ENCODE measurements at regions not wholly inside any gene's neighbourhood (a gene's known extent, or its start where the extent isn't known, plus 50 kb on each side); places are given as distances from the start of the nearest gene placed in this dataset.
"Not testable (repeated sequence)": the region's sequence is repeated elsewhere in the genome, so short reads cannot be mapped to it uniquely, and the experiment has no call there.

DNA sequence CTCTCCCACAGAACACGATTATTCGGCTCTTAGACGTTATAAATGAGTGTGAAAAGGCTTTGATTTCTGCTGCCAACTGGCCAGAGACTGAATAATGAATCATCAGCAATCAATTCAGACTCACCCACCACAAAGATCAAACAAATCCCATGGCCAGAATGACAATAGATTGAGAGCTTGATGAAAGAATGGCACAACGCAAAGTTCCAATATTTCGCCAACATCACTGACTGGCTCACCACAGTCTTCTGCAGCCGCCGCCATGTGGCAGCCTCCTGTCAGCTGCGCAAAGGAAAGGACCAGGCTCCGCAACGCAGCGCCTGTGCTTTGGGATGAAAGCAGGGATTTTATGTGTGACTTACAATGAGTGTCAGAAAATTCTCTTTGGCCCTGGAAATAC lies 104.4 kb upstream of the SOX11 start:
- DNase-seq = no peak

DNA sequence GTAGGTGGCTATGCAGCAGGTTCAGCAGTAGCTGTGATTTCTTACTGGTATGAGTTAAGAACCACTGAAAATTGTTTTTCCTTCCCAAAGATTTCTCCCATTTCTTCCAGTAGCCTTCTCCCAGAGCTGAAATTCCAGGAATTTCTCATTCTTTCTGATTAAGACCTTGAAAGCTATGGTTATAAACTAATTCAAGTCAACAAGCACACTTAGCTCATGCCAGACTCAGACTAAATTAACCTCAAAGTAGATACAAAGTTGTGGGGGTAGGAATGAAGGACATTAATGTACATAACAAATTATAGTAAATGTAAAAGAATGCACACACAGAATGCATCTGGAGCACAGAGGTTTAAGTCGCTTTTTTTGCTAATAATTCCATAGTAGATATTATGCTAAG lies 103.6 kb upstream of the SOX11 start:
- DNase-seq = no peak

DNA sequence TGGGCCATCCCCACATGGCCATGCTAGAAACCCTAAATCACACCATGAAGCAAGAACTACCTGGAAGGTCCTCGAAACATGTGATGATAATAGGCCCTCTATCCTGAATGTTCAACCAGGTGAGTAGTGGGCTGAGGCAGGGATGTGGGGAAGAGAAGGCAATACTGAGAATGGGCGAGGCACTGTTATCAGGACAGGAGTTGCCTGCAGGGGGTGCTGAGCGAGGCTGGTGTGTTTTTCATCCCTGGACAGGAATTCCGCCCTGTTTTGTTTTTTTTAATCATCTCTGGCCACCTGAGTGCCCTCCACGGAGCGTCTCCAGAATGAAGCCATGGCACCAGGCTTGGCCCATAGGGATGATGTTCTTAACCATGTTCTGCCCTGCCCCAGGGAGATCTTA lies 103.0 kb upstream of the SOX11 start:
- DNase-seq = no peak

DNA sequence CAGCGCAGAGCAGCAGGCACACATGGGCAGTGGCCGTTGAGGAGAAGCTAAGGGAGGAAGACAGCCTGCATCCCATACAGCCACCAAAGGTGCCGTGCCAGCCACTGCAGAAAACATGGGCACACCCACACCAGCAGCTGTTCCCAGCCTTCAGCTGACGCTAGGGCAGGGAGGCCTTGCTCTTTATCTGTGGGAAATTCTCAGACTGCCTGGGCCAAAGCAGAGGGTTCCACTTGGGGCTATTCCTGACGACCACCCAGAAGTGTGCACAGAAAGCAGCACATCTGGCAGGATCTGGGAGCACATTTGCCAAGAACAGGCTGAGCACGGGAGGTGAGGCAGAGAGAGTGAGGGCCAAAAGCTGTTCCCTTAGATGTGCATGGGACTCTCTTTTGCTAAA lies 101.3 kb upstream of the SOX11 start:
- no peak for DNase-seq

DNA sequence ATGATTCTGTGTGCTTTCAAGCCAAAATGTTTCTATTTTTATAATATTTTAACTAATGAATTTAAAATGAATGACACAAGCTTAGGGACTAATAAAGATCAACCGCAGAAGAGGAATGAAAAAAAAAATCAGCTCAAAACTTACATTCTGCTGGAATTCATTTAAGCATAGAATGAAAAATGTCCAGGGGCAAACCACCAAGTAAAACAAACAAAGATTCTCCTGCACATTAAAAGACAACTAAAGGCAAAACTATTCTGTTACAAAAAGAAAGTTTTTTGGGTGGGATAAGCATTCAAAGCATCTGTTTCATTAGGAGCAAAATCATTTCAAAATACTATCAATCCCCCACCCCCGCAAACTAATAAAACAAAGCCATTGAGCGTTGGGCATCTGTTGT lies 99.3 kb upstream of the SOX11 start:
- DNase-seq = no peak

DNA sequence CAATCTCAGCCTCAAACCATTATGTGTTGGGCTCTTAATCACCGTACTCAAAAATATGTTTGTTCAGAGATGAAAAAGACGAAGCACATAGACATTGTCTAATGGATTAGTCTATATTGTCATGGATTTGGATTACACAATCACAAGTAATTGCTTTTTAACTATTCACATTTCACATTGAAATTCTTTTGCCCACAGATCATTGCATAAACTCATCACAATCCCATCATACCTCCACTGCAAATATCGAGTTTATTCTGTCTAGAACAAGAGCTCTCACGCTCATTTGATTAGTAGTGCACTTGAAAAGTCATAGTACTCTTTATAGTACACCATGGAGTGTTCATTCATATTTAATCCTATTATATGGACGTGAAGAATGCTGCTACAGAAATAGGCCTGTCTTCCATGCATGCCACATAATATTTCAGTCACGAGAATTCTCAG lies 97.9 kb upstream of the SOX11 start:
- DNase-seq = no peak

DNA sequence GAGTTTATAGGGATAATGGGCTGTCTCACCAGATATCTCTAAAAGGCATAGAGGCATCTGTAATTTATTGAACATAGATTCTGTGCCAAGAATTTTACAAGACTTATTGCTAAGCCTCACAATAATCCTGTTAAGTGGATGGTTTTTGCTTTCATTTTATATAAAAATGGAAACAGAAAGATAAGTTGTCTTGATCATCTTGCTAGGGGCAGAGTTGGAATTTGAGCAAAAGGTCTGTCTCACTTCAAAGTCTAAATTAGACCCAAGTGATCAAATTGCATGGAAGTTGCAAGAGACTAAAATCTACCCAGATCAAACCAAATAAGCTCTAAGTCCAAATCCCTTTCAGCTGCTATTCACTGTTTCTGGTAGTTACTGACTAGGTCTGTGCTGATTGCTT lies 95.3 kb upstream of the SOX11 start:
- no peak for DNase-seq

DNA sequence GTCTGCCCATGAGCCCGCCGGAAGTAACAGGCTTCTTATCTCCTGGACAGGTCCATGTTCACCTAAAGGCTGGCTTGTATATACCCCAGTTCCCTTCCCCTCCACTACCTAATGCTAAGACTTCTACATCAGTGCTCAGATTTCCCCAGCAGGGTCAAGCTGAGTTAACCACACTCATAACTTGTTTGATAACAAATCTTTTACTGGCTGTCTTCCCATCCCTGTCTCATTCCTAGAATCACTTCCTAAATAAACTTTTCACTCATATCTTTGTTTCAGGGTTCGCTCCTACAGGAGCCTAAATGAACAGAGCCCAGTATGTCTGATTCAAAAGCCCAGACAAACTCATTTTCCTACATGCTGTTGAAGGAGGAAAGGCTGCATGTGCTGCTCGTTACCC lies 94.0 kb upstream of the SOX11 start:
- no peak for DNase-seq

DNA sequence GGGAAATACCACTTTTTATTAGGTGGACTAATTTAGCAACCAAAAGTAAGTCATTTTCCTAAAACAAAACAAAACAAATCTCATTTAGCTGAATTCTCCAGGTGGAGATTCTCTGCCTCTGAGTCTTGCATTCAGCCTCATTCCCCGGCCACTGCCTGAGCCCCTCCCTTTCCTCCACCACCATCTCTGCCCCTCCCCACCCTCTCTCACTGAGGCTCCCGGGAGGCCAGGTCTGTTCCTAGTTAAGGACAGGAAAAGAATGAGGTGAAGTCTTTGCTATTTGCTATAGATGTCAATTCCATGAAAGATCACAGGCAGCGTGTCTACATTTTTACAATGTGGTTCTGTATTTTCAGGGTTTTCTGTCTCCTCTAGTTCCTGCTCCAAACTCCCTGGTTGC lies 83.0 kb upstream of the SOX11 start:
- no peak for DNase-seq

DNA sequence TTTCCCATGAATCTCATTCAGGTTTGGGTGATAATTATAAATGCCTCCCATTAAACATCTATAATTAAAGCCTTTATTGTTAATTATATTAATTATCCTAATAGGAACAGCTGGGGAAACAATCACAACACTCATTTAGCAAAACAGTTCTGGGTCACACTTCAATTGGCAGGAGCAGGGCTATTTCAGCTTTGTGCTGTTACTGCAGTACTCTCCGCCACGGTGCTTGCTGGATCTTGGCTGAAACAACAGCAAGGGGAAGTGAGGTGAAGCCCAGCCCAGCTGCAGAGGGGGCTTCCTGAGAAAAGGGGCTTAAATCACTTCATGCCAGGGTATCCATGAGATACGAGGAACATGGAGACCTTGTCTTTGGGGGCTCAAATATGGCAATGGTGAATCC lies 79.5 kb upstream of the SOX11 start:
- no peak for DNase-seq

DNA sequence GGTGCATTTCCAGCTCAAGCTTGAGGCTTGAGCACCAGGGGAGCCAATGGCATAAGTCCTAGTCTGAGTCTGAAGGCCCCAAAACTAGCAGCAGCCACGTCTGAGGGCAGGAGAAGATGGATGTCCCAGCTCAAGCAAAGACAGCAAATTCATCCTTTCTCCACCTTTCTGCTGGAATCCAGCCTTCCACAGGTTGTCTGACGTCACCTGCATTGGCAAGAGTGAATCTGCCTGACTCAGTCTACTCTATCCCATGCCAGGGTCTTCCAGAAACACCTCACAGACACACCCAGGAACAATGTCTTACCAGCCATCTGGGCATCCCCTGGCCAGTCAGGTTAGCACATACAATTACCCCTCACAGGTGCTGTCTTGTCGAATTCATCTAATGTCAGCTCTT lies 76.2 kb upstream of the SOX11 start:
- DNase-seq = no peak

DNA sequence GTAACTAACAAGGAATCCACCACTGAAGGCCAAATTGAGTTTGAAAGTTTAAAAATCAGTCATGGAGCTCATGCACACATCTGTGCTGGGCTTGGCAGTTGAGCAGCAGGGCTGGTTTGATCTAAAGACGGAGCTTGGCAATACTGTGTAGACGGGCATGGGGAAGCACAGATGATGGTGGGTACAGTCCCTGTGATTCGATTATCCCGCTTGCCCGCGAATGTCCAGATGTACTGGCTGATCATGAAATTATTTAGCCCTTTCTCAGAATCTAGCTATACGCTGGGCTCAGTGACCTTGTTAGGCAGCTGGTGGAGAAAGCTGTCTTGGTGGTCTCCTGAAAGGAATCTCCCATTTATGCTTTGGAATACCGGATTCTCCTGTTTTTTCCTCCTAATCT lies 74.8 kb upstream of the SOX11 start:
- no peak for DNase-seq

DNA sequence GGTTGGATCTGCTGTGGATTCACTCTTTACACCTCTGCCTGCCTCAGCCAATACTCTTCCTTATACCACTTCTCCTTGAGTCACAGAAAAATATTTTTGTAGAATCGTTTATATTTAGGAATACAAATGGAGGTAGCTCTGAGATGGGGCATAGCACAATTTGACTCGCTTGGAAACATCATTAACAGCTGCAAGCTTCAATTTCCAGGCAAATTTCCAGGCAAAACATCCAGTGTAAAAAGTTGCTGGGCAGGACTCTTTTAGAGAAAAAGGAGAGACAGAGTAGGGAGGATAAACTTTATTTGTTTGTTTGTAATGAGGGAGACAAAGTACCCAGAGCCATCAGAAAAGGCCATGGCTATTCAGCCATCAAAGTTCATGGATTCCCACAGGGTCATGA lies 74.4 kb upstream of the SOX11 start:
- no peak for DNase-seq

DNA sequence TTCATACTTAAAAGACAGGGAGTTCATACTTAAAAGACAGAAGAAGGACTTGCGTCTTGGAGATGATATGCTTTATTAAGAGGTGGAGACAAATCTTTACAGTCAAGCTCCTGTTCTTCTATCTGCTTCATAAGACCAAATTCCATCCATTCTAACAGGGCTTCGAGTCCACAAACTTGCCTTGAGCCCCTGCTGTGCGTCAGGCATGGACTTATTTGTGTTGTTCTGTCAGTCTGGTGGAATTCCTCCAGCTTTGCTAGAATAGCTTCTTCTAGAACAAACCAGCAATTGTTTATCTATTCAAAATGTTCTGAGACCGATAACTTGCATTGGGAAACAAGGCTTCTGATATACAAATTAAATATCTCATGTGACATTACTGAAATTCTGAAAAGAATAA lies 73.9 kb upstream of the SOX11 start:
- DNase-seq = no peak

DNA sequence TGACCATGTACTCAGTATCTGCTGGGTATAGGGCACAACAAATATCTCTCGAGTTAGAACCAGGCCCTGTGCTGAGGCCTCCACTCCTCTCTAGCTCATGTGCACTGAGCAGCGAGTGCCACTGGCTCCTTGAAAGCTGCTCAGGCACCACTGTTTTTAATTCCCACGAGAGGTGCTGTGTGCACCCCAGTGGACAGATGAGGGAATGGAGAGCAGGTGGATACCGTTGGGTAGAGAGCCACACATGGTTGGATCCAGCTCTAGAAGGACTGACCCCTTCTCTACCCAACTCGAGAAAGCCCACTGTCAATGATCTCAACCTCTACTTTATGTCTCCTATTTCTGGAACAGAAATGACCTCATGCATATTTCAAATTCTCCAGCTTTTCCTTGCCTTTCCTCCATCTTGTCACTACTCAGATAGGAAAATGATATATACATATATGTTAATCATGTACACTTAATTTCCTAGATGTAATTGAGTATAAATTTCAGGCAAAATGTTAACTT lies 66.6 kb upstream of the SOX11 start:
- not testable (repeated sequence) for DNase-seq

DNA sequence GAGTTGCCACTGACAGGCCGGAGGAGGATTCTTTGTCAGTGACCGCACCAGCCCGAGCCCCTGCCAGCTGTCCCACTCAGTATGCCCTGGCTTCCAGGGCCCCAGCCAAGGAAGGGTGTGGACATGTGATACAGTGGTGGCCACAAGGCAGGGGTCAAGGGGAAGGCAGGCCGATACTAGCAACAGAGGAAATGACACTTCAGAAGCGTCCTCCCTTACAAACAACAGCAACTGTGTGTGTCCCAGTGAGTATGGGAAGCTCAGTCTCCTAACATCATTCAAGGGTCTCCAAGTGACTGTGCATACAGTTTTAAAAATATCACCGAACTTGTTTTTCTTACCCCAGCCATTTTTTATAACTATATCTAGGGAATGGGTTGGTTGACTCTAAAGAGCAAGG lies 63.7 kb upstream of the SOX11 start:
- not testable (repeated sequence) for DNase-seq

DNA sequence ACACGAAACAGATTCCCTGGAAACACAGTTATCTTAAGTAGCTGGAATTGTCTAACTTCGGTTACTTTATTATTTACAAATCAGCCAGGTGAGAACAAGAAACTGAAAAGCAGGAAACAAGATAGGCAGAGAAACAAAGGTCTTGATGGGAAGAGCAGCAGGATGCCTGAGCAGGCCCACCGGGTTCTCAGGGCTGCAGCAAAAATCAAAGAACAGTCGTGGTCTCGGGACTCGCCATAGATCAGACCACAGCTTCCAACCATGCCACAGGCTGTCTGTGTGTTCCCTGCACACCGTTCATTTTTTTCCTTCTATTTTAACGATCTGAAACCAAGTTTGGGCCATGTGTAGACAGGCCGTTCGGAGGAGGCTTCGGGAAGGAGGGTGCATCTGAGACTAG lies 62.7 kb upstream of the SOX11 start:
- DNase-seq = not testable (repeated sequence)

DNA sequence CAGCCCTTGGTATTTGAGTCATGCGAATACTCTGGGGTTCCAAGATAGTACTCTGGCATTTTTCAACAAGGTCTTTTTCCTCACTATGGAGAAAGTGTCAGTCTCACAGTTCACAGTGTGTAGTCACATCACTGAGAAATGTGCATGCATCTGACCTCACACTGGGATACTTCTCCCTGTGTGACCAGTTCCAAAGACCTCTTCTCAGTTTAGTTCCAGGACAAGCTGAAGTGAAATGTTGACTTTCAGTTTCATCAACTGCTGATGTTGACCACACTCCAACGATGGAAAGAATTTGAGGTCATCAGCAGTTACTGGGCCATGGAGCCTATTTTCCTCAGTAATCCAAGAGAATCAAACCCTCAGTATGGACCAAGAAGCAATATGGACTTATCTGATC lies 55.1 kb upstream of the SOX11 start:
- not testable (repeated sequence) for DNase-seq
